ENCODE measurements at regions not wholly inside any gene's neighbourhood (a gene's known extent, or its start where the extent isn't known, plus 50 kb on each side); places are given as distances from the start of the nearest gene placed in this dataset.

GRCh38 chr10:124221356-124222317 is 128.2 kb upstream of the CHST15 start:
- Mint-ChIP-seq H3K4me3 (no peak overlapping the region), H3K4me1 (peaks cover 6% of the 10 kb centered on the region), H3K27ac (no peak overlapping the region), H3K36me3 (peaks cover 17% of the 10 kb centered on the region), H3K9me3 (peaks cover 3% of the 10 kb centered on the region)
- ATAC-seq (no peak), DNase-seq (ENCODE audit: low spot score in 2 of 2) (no peak)

GRCh38 chr10:124220971-124221355 is 127.6 kb upstream of the CHST15 start:
- peaks cover 10% of the 10 kb centered on the region for H3K36me3 Mint-ChIP-seq
- DNase-seq (ENCODE audit: low spot score in 2 of 2) (no peak), ATAC-seq (no peak)
- peaks cover 3% of the 10 kb centered on the region for H3K9me3 Mint-ChIP-seq
- H3K4me3 Mint-ChIP-seq: no peak overlapping the region
- H3K27ac Mint-ChIP-seq: no peak overlapping the region
- peaks cover 3% of the 10 kb centered on the region for H3K4me1 Mint-ChIP-seq

GRCh38 chr10:124220547-124220946 is 127.1 kb upstream of the CHST15 start:
- Mint-ChIP-seq H3K4me1 (no peaks in the 10 kb centered on the region), H3K27ac (no peak overlapping the region), H3K36me3 (peaks cover 6% of the 10 kb centered on the region), H3K9me3 (no peaks in the 10 kb centered on the region), H3K4me3 (no peak overlapping the region)
- ATAC-seq (no peak), DNase-seq (ENCODE audit: low spot score in 2 of 2) (no peak)

- ATAC-seq (no peak), DNase-seq (ENCODE audit: low spot score in 2 of 2) (no peak)
- Mint-ChIP-seq H3K9me3 (no peaks in the 10 kb centered on the region), H3K4me1 (no peaks in the 10 kb centered on the region), H3K27ac (no peak overlapping the region), H3K36me3 (no peaks in the 10 kb centered on the region), H3K4me3 (no peak overlapping the region)
Observed at GRCh38 chr10:124219655-124220054, 126.3 kb upstream of the CHST15 start.

- H3K4me3 Mint-ChIP-seq: no peak overlapping the region
- no peaks in the 10 kb centered on the region for H3K36me3 Mint-ChIP-seq
- no peak for DNase-seq (ENCODE audit: low spot score in 2 of 2)
- H3K27ac Mint-ChIP-seq: no peak overlapping the region
- no peaks in the 10 kb centered on the region for H3K4me1 Mint-ChIP-seq
- H3K9me3 Mint-ChIP-seq: no peaks in the 10 kb centered on the region
- no peak for ATAC-seq
Observed at GRCh38 chr10:124219062-124219461, 125.7 kb upstream of the CHST15 start.

- Mint-ChIP-seq H3K4me1 (no peaks in the 10 kb centered on the region), H3K27ac (no peak overlapping the region), H3K9me3 (no peaks in the 10 kb centered on the region), H3K36me3 (no peaks in the 10 kb centered on the region), H3K4me3 (no peak overlapping the region)
- no peak for DNase-seq (ENCODE audit: low spot score in 2 of 2)
- no peak for ATAC-seq
Observed at GRCh38 chr10:124217906-124218804, 124.8 kb upstream of the CHST15 start.

GRCh38 chr10:124217031-124217430 is 123.6 kb upstream of the CHST15 start:
- DNase-seq (ENCODE audit: low spot score in 2 of 2): no peak
- no peak for ATAC-seq
- H3K27ac Mint-ChIP-seq: no peak overlapping the region
- H3K36me3 Mint-ChIP-seq: no peaks in the 10 kb centered on the region
- no peak overlapping the region for H3K4me3 Mint-ChIP-seq
- H3K9me3 Mint-ChIP-seq: no peaks in the 10 kb centered on the region
- no peaks in the 10 kb centered on the region for H3K4me1 Mint-ChIP-seq

- Mint-ChIP-seq H3K36me3 (no peaks in the 10 kb centered on the region), H3K4me3 (no peak overlapping the region), H3K27ac (no peak overlapping the region), H3K4me1 (no peaks in the 10 kb centered on the region), H3K9me3 (no peaks in the 10 kb centered on the region)
- DNase-seq (ENCODE audit: low spot score in 2 of 2) (no peak), ATAC-seq (no peak)
Observed at GRCh38 chr10:124214610-124215375, 121.4 kb upstream of the CHST15 start.

- Mint-ChIP-seq H3K36me3 (no peaks in the 10 kb centered on the region), H3K9me3 (no peaks in the 10 kb centered on the region), H3K27ac (no peak overlapping the region), H3K4me3 (no peak overlapping the region), H3K4me1 (no peaks in the 10 kb centered on the region)
- ATAC-seq: no peak
- DNase-seq (ENCODE audit: low spot score in 2 of 2): no peak
Observed at GRCh38 chr10:124213899-124214510, 120.6 kb upstream of the CHST15 start.

GRCh38 chr10:124213471-124213870 is 120.1 kb upstream of the CHST15 start:
- Mint-ChIP-seq H3K9me3 (no peaks in the 10 kb centered on the region), H3K36me3 (no peaks in the 10 kb centered on the region), H3K4me1 (no peaks in the 10 kb centered on the region), H3K4me3 (no peak overlapping the region), H3K27ac (no peak overlapping the region)
- DNase-seq (ENCODE audit: low spot score in 2 of 2) (no peak), ATAC-seq (no peak)

GRCh38 chr10:124212702-124213101 is 119.3 kb upstream of the CHST15 start:
- DNase-seq (ENCODE audit: low spot score in 2 of 2) (no peak), ATAC-seq (no peak)
- Mint-ChIP-seq H3K4me1 (no peaks in the 10 kb centered on the region), H3K27ac (no peak overlapping the region), H3K36me3 (no peaks in the 10 kb centered on the region), H3K4me3 (no peak overlapping the region), H3K9me3 (no peaks in the 10 kb centered on the region)

GRCh38 chr10:124211921-124212320 is 118.5 kb upstream of the CHST15 start:
- ATAC-seq (no peak), DNase-seq (ENCODE audit: low spot score in 2 of 2) (no peak)
- no peaks in the 10 kb centered on the region for H3K36me3 Mint-ChIP-seq
- H3K9me3 Mint-ChIP-seq: no peaks in the 10 kb centered on the region
- H3K4me1 Mint-ChIP-seq: no peaks in the 10 kb centered on the region
- no peak overlapping the region for H3K27ac Mint-ChIP-seq
- H3K4me3 Mint-ChIP-seq: no peak overlapping the region

GRCh38 chr10:124210263-124210662 is 116.9 kb upstream of the CHST15 start:
- H3K9me3 Mint-ChIP-seq: no peaks in the 10 kb centered on the region
- no peak overlapping the region for H3K4me3 Mint-ChIP-seq
- H3K4me1 Mint-ChIP-seq: no peaks in the 10 kb centered on the region
- DNase-seq (ENCODE audit: low spot score in 2 of 2) (no peak), ATAC-seq (no peak)
- H3K36me3 Mint-ChIP-seq: no peaks in the 10 kb centered on the region
- no peak overlapping the region for H3K27ac Mint-ChIP-seq

GRCh38 chr10:124207391-124207790 is 114.0 kb upstream of the CHST15 start:
- no peaks in the 10 kb centered on the region for H3K4me1 Mint-ChIP-seq
- no peak overlapping the region for H3K27ac Mint-ChIP-seq
- no peaks in the 10 kb centered on the region for H3K9me3 Mint-ChIP-seq
- ATAC-seq (no peak), DNase-seq (ENCODE audit: low spot score in 2 of 2) (no peak)
- H3K36me3 Mint-ChIP-seq: no peaks in the 10 kb centered on the region
- H3K4me3 Mint-ChIP-seq: no peak overlapping the region

- Mint-ChIP-seq H3K4me1 (no peaks in the 10 kb centered on the region), H3K9me3 (no peaks in the 10 kb centered on the region), H3K4me3 (no peak overlapping the region), H3K27ac (no peak overlapping the region), H3K36me3 (no peaks in the 10 kb centered on the region)
- DNase-seq (ENCODE audit: low spot score in 2 of 2) (no peak), ATAC-seq (no peak)
Observed at GRCh38 chr10:124206616-124207015, 113.2 kb upstream of the CHST15 start.

Data from stimulated activated effector memory CD8-positive, alpha-beta T cell treated with anti-CD3 and anti-CD28 coated beads, Interleukin-12 subunit alpha, Interleukin-12 subunit beta, amount 100 ng/mL, for 72 hours (primary cell).